Caco-2 (cell line): ENCODE measurements at regions not wholly inside any gene's neighbourhood (a gene's known extent, or its start where the extent isn't known, plus 50 kb on each side); places are given as distances from the start of the nearest gene placed in this dataset.

ENCODE experiments used
- BruUV-seq: library from RNA; stranded (reverse); fragments of 400-500 nt; replicated peaks from 2 replicates; lab custom pipeline; 2021; lab: Mats Ljungman, UMichigan
- CTCF ChIA-PET: fragments of 300-600 bp; sonication (Branson Sonifier 250); formaldehyde crosslinking; loops from one replicate; lab custom pipeline; 2022; ENCODE audit warnings: antibody characterized with exemption; lab: Charles Lee
- POLR2A ChIA-PET: fragments of 300-600 bp; sonication (Branson Sonifier 250); formaldehyde crosslinking; loops from one replicate; lab custom pipeline; 2022; ENCODE audit warnings: antibody characterized with exemption; lab: Charles Lee
- DNase-seq, 2 experiments: peaks; one replicate each; pipeline versions ENCODE4 v3.0.0 to v3.0.0-alpha.2; 2020 to 2022
- H3K27me3 ChIP-seq: replicated peaks from 2 replicates; pipeline ENCODE4 v1.6.0; 2011; ENCODE audit warnings: low read length; ENCODE audit not compliant: control insufficient read depth, insufficient read depth
- H3K36me3 ChIP-seq: 2 replicates; pipeline ENCODE4 v1.5.1; 2011; ENCODE audit warnings: low read length; ENCODE audit not compliant: control insufficient read depth, insufficient read depth
- H3K4me1 ChIP-seq: fragments of 250-450 bp; sonication (Bioruptor Pico); 2 replicates; pipeline ENCODE4 v1.5.1; 2020; ENCODE audit warnings: mild to moderate bottlenecking
- H3K4me3 ChIP-seq: 2 replicates; pipeline ENCODE4 v1.5.1; 2011; ENCODE audit warnings: low read depth, mild to moderate bottlenecking, control low read depth, low read length
- H3K9me3 ChIP-seq: fragments of 250-450 bp; sonication (Bioruptor Pico); 2 replicates; pipeline ENCODE4 v1.5.1; 2020; ENCODE audit warnings: mild to moderate bottlenecking, moderate library complexity
- H3K27ac Mint-ChIP-seq: one replicate; pipeline ENCODE4 v1.8.0; 2022; ENCODE audit warnings: mixed read lengths; ENCODE audit not compliant: unreplicated experiment
- H3K27me3 Mint-ChIP-seq: one replicate; pipeline ENCODE4 v1.8.0; 2022; ENCODE audit warnings: mixed read lengths; ENCODE audit not compliant: insufficient read depth, unreplicated experiment
- H3K36me3 Mint-ChIP-seq: one replicate; pipeline ENCODE4 v1.8.0; 2022; ENCODE audit warnings: mild to moderate bottlenecking, mixed read lengths; ENCODE audit not compliant: insufficient read depth, unreplicated experiment
- H3K4me1 Mint-ChIP-seq: one replicate; pipeline ENCODE4 v1.8.0; 2022; ENCODE audit warnings: low read depth, mixed read lengths; ENCODE audit not compliant: unreplicated experiment
- H3K4me3 Mint-ChIP-seq: one replicate; pipeline ENCODE4 v1.8.0; 2022; ENCODE audit warnings: mild to moderate bottlenecking, moderate library complexity, mixed read lengths; ENCODE audit not compliant: unreplicated experiment
- H3K9me3 Mint-ChIP-seq: one replicate; pipeline ENCODE4 v1.8.0; 2022; ENCODE audit warnings: mixed read lengths; ENCODE audit not compliant: unreplicated experiment
- CTCF ChIP-seq, 2 experiments: fragments of 200-600 bp in 1 of 2; IDR thresholded peaks; 1 replicate in 1 of 2; 2 replicates in 1 of 2; pipeline versions ENCODE4 v1.5.1 to v1.8.0; 2011 to 2022; ENCODE audit warnings: antibody characterized with exemption in 1 of 2, control low read depth in 1 of 2, inconsistent platforms in 1 of 2, low read depth in 1 of 2, low read length in 1 of 2, mild to moderate bottlenecking in 1 of 2, moderate library complexity in 1 of 2; ENCODE audit not compliant: insufficient read depth in 1 of 2, severe bottlenecking in 1 of 2, unreplicated experiment in 1 of 2
- intact Hi-C: fragments of 100-400 bp; cut with micrococcal nuclease; formaldehyde crosslinking; loops from one replicate; pipeline ENCODE4 v1.10.0; 2022; ENCODE audit not compliant: unreplicated experiment

- Mint-ChIP-seq H3K27ac (no peak overlapping the region), H3K36me3 (no peaks in the 10 kb centered on the region), H3K9me3 (no peaks in the 10 kb centered on the region), H3K4me1 (peaks cover 21% of the 10 kb centered on the region), H3K4me3 (no peak overlapping the region), H3K27me3 (no peaks in the 10 kb centered on the region)
- Histone ChIP-seq H3K4me1 (no peaks in the 10 kb centered on the region), H3K4me3 (no peak overlapping the region), H3K9me3 (no peaks in the 10 kb centered on the region), H3K36me3 (no peaks in the 10 kb centered on the region), H3K27me3 (no peaks in the 10 kb centered on the region)
- no TSS peak for BruUV-seq
- ChIA-PET CTCF (no interaction called here), POLR2A (no interaction called here)
- intact Hi-C loops: loop anchor here (10.0 kb wide), 3 partner anchors 243 to 543 kb away; no protein-coding TSS in a partner anchor
- DNase-seq: no peak
- TF ChIP-seq CTCF (IDR thresholded peaks at IDR 0.05; ENCODE audit: insufficient read depth in 1 of 2, low read depth in 1 of 2, low read length in 1 of 2, severe bottlenecking in 1 of 2, unreplicated experiment in 1 of 2): no peak
Observed at GRCh38 chr13:79671420-79671819, 190.5 kb downstream of the NDFIP2 start.

GRCh38 chr13:79668201-79668752 is 187.3 kb downstream of the NDFIP2 start:
- Histone ChIP-seq H3K27me3 (no peaks in the 10 kb centered on the region), H3K9me3 (no peaks in the 10 kb centered on the region), H3K4me1 (no peaks in the 10 kb centered on the region), H3K36me3 (no peaks in the 10 kb centered on the region), H3K4me3 (no peak overlapping the region)
- H3K4me1 Mint-ChIP-seq: peaks cover 9% of the 10 kb centered on the region
- POLR2A ChIA-PET: no interaction called here
- intact Hi-C loops: no loop called here
- no peaks in the 10 kb centered on the region for H3K36me3 Mint-ChIP-seq
- TF ChIP-seq CTCF (IDR thresholded peaks at IDR 0.05; ENCODE audit: insufficient read depth in 1 of 2, low read depth in 1 of 2, low read length in 1 of 2, severe bottlenecking in 1 of 2, unreplicated experiment in 1 of 2): no peak
- no TSS peak for BruUV-seq
- H3K9me3 Mint-ChIP-seq: no peaks in the 10 kb centered on the region
- no peak for DNase-seq
- CTCF ChIA-PET: interaction anchor here (1.4 kb wide), 1 partner anchor 11 kb away, joined by 3 read pairs; no protein-coding TSS in a partner anchor
- H3K27me3 Mint-ChIP-seq: no peaks in the 10 kb centered on the region
- no peak overlapping the region for H3K4me3 Mint-ChIP-seq
- no peak overlapping the region for H3K27ac Mint-ChIP-seq

GRCh38 chr13:79667771-79668170 is 186.8 kb downstream of the NDFIP2 start:
- ChIA-PET CTCF (interaction anchor here (1.4 kb wide), 1 partner anchor 11 kb away, joined by 3 read pairs; no protein-coding TSS in a partner anchor), POLR2A (no interaction called here)
- no peak for TF ChIP-seq CTCF (IDR thresholded peaks at IDR 0.05; ENCODE audit: insufficient read depth in 1 of 2, low read depth in 1 of 2, low read length in 1 of 2, severe bottlenecking in 1 of 2, unreplicated experiment in 1 of 2)
- no peak for DNase-seq
- H3K4me1 Mint-ChIP-seq: peaks cover 14% of the 10 kb centered on the region
- no peak overlapping the region for H3K27ac Mint-ChIP-seq
- H3K27me3 Mint-ChIP-seq: no peaks in the 10 kb centered on the region
- H3K9me3 Mint-ChIP-seq: no peaks in the 10 kb centered on the region
- Histone ChIP-seq H3K27me3 (no peaks in the 10 kb centered on the region), H3K36me3 (no peaks in the 10 kb centered on the region), H3K4me1 (no peaks in the 10 kb centered on the region), H3K9me3 (no peaks in the 10 kb centered on the region), H3K4me3 (no peak overlapping the region)
- no peak overlapping the region for H3K4me3 Mint-ChIP-seq
- intact Hi-C loops: no loop called here
- H3K36me3 Mint-ChIP-seq: no peaks in the 10 kb centered on the region
- BruUV-seq: no TSS peak
